T-helper 22 cell (primary cell): ENCODE measurements at regions not wholly inside any gene's neighbourhood (a gene's known extent, or its start where the extent isn't known, plus 50 kb on each side); places are given as distances from the start of the nearest gene placed in this dataset.
"Not testable (repeated sequence)": the region's sequence is repeated elsewhere in the genome, so short reads cannot be mapped to it uniquely, and the experiment has no call there.

Experiments
- DNase-seq: peaks from one replicate; pipeline ENCODE4 v3.0.0-alpha.2; 2020; ENCODE audit warnings: low read depth

DNA sequence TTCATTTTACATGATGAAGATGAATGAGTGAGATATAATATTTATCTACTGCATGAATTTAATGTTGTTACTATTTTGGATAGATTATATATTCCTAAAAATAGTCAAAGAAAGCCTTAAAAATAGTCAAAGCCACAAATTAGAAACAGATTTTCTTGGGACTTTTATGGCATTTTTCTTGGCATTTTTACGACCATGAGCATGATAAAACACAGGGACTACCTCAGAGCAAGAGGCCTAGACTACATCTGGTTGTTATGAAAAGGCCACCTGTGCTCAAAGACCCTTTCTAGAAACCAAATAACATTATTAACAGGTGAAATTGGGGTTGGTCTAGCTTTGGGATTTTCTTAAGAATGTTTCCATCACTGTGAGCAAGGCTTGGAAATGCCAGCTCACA is 281.0 kb downstream of the OXSM start:
- no peak for DNase-seq

DNA sequence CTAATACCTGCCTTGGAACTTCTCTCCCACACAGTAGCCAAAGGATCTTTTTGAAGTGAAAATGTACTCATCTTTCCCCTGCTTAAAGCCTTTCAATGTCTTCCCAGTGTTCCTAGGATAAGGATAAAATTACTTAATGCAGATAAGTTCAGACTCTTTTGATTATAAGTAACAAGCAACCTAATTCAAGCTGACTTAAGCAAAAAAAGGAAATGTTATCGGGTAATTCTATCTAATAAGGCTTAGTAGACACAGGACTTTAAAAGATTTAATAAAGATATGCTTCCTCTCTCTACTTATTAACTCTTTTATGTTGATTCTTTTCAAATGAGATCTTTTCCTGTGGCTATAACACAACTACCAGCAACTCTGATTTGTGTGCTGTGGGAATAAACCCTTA is 284.2 kb downstream of the OXSM start:
- DNase-seq, result no peak

DNA sequence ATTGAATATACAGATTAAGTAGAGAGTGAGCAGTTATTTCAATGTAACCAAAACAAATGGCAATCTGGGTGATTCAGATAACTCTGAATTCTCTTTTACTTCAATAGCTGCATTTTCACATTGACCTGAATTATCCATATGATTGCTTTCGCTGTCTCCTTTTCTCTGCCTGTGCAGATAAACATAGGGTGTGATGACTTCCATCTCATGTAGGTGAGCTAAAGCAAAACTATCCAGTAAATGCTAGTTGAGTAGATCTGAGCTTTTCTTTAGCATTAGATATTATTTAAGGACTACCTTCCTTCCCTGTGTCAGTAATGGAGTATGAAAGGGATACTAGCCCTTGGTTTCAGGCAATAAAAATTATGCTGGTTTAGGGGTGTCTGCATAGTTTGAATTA is 288.6 kb downstream of the OXSM start:
- no peak for DNase-seq

DNA sequence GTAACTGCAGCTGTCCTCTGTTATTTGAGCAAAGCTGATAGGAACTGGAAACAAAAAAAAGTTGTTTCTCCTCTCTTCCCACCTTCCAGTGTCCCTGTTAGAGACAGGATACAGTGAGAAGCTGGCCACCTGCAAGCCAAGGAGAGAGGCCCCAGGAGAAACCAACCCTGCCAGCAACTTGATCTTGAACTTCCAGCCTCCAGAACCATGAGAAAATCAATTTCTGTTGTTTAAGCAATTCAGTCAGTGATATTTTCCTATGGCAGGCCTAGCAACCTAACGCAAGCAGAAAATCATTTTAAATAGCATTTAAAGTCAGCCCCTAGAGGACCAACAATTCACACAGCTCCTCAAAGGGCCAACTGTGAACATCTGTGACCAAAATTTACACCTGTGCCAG is 291.3 kb downstream of the OXSM start:
- DNase-seq, result no peak

DNA sequence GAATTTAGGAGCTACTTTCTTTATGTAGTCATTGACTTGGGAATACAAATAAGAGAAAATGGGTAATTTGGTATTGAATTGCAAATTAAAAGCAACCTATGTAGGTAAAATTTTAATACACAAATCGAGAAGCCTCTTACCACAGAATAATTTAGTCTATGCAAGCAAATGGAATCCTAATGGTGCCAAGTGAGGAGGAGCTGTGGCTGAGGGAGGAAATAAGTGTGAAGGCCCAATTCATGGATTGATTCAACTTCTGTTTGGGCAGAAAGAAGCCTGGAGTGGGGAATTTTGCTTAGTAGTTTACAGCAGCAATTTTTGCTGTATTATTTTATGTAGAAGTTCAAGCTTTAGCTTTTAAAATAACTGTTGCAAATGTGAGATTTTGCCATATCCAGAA is 291.9 kb downstream of the OXSM start:
- DNase-seq, result no peak

DNA sequence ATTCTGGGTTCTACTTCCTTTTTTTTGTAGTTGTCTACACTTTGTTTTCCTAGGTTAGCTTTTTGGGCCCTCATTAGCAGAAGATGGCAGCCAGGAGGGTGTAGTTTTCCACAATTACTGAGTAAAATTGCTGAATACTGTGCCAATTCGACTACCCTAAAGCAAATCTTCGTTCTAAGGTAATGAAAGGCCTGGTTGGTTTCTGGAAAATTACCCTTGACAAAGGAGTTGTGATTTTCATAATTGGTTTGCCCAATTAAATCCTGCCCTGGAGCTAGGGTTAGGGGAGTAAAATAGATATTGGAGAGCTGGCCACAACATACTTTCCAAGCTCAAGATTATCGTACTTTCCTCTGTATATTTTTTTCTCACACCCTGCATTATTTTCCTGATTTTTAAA is 293.0 kb downstream of the OXSM start:
- DNase-seq, result no peak

DNA sequence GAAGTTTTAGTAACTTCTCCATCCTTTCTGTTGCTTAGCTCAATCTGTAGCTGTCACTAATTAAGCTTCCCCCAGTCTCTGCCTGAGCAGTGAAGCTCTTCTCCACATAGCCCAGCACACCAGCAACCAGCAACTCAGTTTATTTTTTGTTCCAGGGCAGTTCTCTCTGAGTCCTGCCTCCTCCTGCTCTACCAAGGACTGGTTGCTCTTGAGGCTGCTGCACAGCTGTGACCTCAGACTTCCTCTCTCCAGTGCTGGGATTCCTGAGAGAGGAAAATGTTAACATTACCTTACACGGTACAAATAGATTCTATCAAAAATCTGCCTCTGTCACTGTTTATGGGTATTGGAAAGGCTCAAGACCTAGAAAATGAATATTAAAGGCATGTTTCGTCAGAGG is 294.7 kb downstream of the OXSM start:
- no peak for DNase-seq

DNA sequence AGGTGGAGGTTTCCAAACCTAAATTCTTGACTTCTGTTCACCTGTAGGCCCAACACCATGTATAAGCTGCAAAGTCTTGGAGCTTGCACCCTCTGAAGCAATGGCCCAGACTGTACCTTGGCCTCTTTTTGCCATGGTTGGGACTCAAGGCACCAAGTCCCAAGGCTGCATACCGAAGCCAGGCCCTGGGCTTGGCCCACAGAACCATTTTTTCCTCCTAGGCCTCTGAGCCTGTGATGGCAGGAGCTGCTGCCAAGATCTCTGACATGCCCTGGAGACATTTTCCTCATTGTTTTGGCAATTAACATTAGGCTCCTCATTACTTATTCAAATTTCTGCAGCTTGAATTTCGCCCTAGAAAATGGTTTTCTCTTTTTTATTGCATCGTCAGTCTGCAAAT is 297.9 kb downstream of the OXSM start:
- no peak for DNase-seq

DNA sequence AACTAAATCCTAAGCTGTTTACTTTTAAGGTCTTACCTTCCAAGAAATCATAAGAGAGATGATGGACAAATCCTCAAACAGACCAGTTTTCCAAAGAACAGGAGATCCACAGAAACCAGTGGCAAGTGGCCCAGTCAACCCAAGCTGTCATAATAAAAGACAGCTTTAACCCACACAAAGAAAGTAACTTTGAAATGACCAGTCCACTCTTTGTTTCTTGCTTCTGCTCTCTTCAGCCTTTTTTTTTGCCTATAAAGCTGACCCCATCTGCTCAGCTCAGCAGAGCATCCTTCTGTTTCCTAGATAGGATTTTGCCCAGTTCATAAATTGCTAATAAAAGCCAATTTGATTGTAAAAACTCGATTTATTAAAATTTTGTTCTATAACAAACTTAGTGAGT is 299.4 kb downstream of the OXSM start:
- DNase-seq, result no peak

DNA sequence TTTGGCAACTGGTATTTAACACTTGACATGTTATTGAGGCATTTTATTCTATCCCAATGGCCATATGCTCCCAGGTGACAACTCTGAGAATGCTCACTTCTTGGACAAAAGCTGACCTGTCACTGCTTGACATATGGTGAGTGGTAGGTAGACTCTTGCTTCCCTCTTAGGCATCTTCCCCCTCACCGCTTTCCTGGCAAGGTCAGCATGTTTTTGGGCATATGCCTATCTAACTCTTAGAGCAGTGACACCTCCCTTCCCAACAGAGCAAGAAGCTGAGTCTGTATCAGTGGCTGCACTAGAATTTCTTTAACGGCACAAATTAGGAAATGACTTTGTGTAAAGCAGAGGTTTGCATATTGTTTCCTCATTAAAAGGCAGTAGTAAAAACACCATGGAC is 300.7 kb downstream of the OXSM start:
- DNase-seq, result no peak

DNA sequence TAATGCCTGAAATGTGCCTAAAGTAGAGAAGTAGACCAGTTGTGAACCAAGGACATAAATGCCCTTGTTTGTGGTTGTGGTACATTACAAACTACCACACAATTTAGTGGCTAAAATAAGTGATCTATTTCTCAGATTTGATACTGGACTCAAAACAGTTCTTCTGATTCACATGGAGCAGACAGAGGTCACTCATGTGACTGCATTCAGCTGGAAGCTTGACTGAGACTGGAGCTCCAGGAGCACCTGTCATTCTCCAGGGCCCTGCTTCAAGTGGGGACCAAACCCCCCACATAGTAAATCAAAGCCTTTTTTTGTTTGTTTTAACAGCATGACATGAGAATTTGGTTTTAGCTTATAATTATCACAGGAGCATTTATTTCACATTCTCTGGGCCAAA is 301.2 kb downstream of the OXSM start:
- no peak for DNase-seq

DNA sequence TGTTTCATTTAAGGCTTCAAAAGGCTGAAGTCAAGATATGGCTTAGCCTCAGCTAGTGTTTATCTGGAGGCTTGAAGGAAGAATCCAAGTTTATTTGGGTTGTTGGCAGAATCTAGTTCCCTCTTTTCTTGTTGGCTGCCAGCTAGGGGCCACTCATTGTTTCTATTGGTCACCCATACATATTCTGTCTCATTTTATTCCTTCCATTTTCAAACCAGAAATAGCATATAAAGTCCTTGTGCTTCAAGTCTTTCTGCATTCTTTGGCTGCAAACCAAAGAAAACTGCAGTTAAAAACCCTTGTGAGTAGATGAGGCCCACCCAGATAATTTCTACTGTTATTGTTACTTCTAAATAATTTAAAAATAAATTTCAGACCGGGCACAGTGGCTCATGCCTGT is 301.7 kb downstream of the OXSM start:
- DNase-seq, result no peak

DNA sequence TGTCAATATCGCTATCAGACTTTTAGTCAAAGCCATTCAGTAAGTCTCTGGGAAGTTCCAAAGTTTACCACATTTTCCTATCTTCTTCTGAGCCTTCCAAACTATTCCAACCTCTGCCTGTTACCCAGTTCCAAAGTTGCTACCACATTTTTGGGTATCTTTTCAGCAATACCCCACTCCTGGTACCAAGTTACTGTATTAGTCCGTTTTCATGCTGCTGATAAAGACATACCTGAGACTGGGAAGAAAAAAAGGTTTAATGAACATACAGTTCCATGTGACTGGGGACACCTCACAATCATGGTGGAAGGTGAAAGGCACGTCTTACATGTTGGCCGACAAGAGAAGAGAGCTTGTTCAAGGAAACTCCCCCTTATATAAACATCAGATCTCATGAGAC is 307.2 kb downstream of the OXSM start:
- not testable (repeated sequence) for DNase-seq

DNA sequence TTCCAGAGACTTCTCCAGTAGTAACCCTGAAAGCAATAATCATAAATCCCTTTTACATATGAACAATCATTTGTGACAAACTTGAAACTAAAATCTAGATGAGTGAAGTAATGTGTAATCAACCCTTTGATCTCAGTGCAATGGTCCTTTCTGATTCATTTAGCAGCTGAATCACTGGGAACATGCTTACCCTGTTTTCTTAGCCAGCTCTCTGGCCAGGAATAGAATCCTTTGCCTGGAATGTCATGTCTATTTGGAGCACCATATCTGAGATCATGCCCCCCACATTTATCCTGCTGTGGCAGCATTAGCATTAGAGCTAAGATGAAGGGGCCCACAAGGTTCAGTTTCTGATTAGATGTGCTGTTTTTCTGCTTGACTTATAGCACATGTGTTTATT is 309.8 kb downstream of the OXSM start:
- no peak for DNase-seq

DNA sequence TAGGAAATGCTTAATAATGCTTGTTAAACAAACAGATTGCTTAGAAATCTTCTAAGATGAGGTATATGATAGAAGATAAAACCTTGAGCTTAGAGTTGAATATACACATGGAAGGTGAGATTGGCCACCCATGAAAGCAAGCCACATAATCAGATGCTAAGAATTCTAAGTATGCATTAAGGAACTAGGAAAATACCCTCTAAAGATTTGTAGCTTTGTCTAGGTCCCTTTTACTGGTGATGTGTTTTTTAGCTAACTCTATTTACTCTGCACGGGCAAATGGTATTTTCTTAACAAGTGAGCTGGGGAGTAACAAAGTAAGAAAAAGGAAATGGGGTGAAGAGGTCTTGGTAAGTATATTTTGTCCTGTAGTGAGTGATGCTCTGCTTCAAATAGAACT is 310.3 kb downstream of the OXSM start:
- DNase-seq, result no peak

DNA sequence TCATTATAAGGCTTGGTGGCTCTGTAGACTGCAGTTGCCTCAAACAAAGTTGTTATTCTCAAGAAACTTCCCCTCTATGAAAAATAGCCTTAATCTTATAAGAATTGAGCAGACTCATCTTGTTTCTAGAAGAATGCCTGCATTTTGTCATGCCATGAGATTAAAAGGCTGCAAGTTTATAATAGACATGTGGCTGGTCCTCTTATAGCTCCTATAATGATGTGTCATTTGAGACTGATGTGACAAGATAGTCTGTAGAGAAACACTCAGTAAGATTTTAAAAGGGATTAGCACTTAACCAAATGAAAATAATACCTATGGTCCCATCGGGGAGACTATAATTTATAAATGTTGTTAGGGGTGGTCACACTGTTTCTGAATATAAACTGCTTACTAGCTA is 312.5 kb downstream of the OXSM start:
- no peak for DNase-seq

DNA sequence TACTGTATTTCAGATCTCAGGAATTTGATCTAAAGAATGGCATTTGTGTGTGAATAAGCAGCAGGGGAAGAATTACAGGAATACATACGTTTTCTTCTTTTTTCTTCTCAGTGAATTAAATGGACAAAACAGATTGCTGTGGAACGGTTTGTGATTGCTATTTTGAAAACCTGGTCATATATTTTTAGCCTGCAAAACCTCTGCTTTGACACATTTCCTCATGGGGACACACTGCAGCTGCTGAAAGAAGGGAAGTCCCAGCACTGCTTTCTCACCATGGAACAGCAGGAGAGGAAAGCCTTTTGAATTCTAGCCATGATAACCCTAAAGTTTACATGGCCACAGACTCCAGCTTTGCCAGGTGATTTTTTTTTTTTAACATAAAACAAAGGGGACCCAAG is 315.0 kb downstream of the OXSM start:
- no peak for DNase-seq

DNA sequence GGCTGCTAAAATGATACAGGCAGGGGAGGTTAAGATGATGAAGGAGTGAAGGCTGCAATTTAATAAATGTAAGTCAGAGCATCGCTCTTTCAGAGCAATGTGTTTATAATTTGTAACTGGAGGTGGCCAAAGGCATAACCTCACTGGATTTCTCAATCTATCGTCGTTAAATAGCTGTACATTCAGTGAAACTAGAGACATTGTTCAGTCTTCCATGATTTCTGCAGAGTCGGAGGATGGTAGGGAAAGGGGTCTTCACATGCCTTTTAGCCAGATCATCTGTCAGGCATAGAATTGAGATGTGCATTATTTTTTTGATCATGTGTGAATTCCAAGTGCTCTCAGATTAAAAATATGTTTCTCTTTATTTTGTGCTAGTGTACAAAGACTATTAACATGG is 315.4 kb downstream of the OXSM start:
- no peak for DNase-seq

DNA sequence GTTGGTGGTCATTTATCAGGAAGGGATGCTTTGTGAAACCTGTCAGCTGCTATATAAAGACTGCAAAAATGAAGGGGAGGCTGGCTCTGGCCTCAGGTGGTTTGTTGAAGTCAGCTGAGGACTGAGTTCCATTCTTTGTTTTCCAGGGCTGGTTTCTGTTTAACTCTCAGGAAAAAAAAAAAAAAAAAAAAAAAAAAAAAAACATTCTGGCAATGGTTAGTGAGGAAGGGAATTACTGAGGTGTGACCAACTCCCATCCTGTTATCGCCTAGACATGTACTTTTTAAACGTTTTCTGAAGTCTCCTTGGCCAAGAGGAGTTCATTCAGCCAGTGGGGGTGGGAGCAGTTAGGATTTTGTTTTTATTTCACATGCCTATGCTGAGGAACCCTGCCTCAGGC is 316.3 kb downstream of the OXSM start:
- no peak for DNase-seq

DNA sequence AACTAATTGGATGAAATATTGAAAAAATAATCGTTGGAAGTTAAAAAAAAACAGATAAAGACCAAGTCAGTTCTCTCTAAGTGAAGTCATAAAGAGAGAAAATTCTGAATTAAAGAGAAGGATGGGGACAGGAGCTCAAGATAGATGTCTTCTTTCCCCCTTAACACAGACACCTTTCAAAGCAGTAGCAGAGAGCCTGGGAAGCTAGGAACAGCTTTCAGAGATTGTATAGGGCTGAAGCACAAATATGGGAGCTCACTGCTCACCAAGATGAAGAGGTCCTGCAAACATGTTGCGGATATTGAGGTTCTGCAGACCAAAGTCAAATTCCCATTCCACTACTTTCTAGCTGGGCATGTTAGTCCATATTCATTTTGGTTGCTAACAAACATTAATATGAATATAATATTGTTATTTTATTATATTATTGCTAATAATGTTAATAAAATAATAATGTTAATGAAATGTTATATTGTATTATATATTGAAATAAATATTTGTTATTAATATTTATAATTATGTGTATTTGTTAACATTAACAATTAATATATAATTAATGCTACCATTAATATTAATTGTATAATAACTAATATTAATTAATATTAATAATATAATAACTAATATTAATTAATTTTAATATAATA is 319.1 kb downstream of the OXSM start:
- DNase-seq, result no peak

DNA sequence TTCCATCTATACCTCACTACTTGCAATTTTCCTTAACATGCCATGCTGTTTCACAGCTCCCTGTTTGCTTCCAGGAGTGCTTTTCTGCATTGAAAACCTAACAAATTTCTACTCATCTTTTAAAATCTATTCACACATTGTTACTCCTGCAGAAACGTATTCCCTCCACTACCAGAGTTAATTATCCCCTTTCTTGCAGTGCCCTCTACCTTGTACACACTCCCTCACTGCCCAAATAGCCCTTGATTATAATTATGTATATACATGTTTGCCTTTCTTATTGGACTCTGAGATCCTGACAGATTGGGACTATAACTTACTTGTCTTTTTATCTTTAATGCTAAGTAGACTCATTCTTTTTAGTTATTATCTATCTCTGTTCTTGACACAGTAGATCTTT is 325.0 kb downstream of the OXSM start:
- no peak for DNase-seq

DNA sequence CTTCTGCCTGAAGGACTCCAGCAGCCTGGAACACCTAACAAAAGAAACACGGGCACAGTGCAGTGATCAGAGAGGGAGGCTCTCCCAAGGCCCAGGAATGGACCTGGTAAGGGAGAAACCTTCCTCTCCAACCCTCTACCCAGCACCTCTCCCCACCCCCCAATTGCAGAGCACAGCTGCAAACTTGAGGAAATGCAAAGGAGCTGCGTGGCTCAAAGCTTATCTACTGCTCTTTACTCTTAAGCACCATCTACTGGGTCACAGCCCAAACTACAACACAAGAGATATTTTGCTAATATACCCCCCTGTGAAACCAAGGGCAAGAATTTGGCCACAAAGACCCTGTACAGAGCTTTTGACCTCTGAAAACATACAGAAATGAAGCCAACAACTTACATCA is 328.3 kb downstream of the OXSM start:
- no peak for DNase-seq

DNA sequence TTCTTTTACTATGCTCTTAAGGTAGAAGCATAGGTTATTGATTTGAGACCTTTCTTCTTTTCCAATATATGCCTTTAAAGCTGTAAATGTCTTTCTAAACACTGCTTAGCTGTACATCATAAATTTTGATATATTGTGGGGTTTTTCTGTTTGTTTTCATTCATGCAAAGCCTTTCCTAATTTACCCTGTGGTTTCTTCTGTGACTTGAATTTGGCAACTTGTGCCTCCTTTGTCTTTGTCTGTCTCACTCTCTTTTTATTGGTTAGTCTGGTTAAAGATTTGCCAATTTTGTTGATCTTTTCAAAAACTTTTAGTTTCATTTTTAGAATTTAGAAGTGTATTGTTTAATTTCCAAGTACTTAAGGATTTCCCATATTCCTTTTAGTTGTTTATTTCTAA is 343.1 kb downstream of the OXSM start:
- no peak for DNase-seq

DNA sequence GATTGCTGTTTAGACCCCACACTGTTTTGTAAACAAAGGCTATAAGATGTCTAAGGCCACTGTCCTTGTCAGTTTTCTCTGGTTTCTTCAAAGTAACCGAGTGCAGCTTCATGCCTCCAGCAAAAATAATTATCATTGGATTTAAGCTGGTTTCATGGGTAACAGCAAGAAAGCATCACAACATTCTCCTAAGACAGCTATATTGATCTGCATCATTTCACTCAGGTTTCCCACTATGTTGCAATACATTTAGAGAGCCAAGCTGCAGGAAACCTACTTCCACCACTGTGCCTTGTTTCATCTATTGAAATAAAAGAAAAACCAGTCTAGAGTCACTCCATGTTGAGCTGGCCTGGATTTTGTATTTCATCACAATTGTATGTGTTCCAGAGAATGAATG is 351.4 kb downstream of the OXSM start:
- no peak for DNase-seq

DNA sequence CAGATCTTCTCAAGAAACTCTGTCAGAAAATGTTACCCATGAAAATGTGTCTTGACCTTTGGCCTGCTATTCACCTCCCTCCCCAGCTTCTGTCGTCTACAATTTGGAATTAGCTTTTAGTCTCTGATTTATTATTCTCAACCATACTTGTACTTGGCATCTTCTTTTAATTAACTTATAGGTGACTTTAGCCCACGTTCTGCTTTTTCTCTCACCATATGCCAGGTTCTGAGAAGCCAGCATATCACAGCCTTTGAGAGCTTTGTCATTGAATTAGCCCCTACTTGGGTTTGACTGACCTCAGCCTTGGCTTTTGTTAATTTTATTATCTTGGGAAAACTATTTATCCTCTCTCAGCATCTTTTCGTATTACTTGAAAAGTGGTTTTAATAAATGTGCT is 355.9 kb downstream of the OXSM start:
- no peak for DNase-seq
